ENCODE measurements at regions not wholly inside any gene's neighbourhood (a gene's known extent, or its start where the extent isn't known, plus 50 kb on each side); places are given as distances from the start of the nearest gene placed in this dataset.
"Not testable (repeated sequence)": the region's sequence is repeated elsewhere in the genome, so short reads cannot be mapped to it uniquely, and the experiment has no call there.

- TF ChIP-seq CTCF (IDR thresholded peaks at IDR 0.05; ENCODE audit: borderline replicate concordance, insufficient read depth, low read depth, low read length) = no peak
- no peak overlapping the region for H3K4me3 ChIP-seq (ENCODE audit: low read depth, low read length)
Measured at GRCh38 chr5:56301069-56301468, 67.9 kb upstream of the ANKRD55 start.

GRCh38 chr5:56299212-56299611 lies 66.1 kb upstream of the ANKRD55 start:
- TF ChIP-seq CTCF (IDR thresholded peaks at IDR 0.05; ENCODE audit: borderline replicate concordance, insufficient read depth, low read depth, low read length) = no peak
- H3K4me3 ChIP-seq (ENCODE audit: low read depth, low read length) = no peak overlapping the region

- TF ChIP-seq CTCF (IDR thresholded peaks at IDR 0.05; ENCODE audit: borderline replicate concordance, insufficient read depth, low read depth, low read length) = no peak
- no peak overlapping the region for H3K4me3 ChIP-seq (ENCODE audit: low read depth, low read length)
Measured at GRCh38 chr5:56298336-56299090, 65.4 kb upstream of the ANKRD55 start.

GRCh38 chr5:56297851-56298250 lies 64.7 kb upstream of the ANKRD55 start:
- TF ChIP-seq CTCF (IDR thresholded peaks at IDR 0.05; ENCODE audit: borderline replicate concordance, insufficient read depth, low read depth, low read length) = no peak
- no peak overlapping the region for H3K4me3 ChIP-seq (ENCODE audit: low read depth, low read length)

- not testable (repeated sequence) for H3K4me3 ChIP-seq (ENCODE audit: low read depth, low read length)
Measured at GRCh38 chr5:56295311-56295710, 62.2 kb upstream of the ANKRD55 start.

- H3K4me3 ChIP-seq (ENCODE audit: low read depth, low read length) = no peak overlapping the region
- no peak for TF ChIP-seq CTCF (IDR thresholded peaks at IDR 0.05; ENCODE audit: borderline replicate concordance, insufficient read depth, low read depth, low read length)
Measured at GRCh38 chr5:56294354-56294753, 61.2 kb upstream of the ANKRD55 start.

GRCh38 chr5:56292874-56293273 lies 59.7 kb upstream of the ANKRD55 start:
- not testable (repeated sequence) for H3K4me3 ChIP-seq (ENCODE audit: low read depth, low read length)

- TF ChIP-seq CTCF (IDR thresholded peaks at IDR 0.05; ENCODE audit: borderline replicate concordance, insufficient read depth, low read depth, low read length) = no peak
- H3K4me3 ChIP-seq (ENCODE audit: low read depth, low read length) = no peak overlapping the region
Measured at GRCh38 chr5:56291661-56292374, 58.7 kb upstream of the ANKRD55 start.

Measured in GM12875 (cell line).